Vagina (tissue), 2 donors: ENCODE measurements at regions not wholly inside any gene's neighbourhood (a gene's known extent, or its start where the extent isn't known, plus 50 kb on each side); places are given as distances from the start of the nearest gene placed in this dataset.

Experiments
- DNase-seq, 2 donors: peaks; one replicate each; pipeline ENCODE4 v3.0.0-alpha.2; 2017; ENCODE audit errors: extremely low spot score in 2 of 2
- H3K27ac ChIP-seq: fragments of 200-600 bp; sonication (generic); one replicate; pipeline ENCODE4 v1.5.1; 2019
- H3K27me3 ChIP-seq: fragments of 200-600 bp; sonication (generic); one replicate; pipeline ENCODE4 v1.5.1; 2019
- H3K36me3 ChIP-seq, 2 donors: fragments of 200-600 bp; sonication (generic); one replicate each; pipeline ENCODE4 v1.5.1; 2017 to 2019
- H3K4me1 ChIP-seq: fragments of 200-600 bp; sonication (generic); one replicate; pipeline ENCODE4 v1.5.1; 2019
- H3K4me3 ChIP-seq, 2 donors: fragments of 200-600 bp; sonication (generic); 1 replicate in 1 of 2; 2 replicates in 1 of 2; pipeline ENCODE4 v1.5.1; 2016 to 2019
- H3K9me3 ChIP-seq: fragments of 200-600 bp; sonication (generic); one replicate; pipeline ENCODE4 v1.5.1; 2019
- CTCF ChIP-seq, 3 experiments: fragments of 450-650 bp in 2 of 3; fragments of 200-600 bp in 1 of 3; sonication (generic) in 1 of 3; IDR thresholded peaks; one replicate each; pipeline ENCODE4 v1.5.1; 2017 to 2019; ENCODE audit warnings: antibody characterized with exemption in 3 of 3, mild to moderate bottlenecking in 2 of 3, moderate library complexity in 2 of 3
- POLR2A ChIP-seq, 2 donors: fragments of 450-650 bp; IDR thresholded peaks; one replicate each; pipeline ENCODE4 v1.6.1; 2017; ENCODE audit warnings: antibody characterized with exemption in 2 of 2, mild to moderate bottlenecking in 2 of 2, moderate library complexity in 2 of 2
- POLR2AphosphoS5 ChIP-seq, 2 donors: sonication (generic); formaldehyde crosslinking; IDR thresholded peaks; one replicate each; pipeline ENCODE4 v1.9.0; 2017; ENCODE audit warnings: antibody characterized with exemption in 2 of 2, mild to moderate bottlenecking in 2 of 2, low read depth in 1 of 2; ENCODE audit not compliant: insufficient read depth in 1 of 2
- intact Hi-C: fragments of 100-400 bp; cut with DNase I; formaldehyde crosslinking; loops from one replicate; pipeline ENCODE4 v1.15.1; 2023

GRCh38 chr5:125536095-125536494 is 789.7 kb upstream of the ZNF608 start:
- no peak for DNase-seq
- H3K9me3 ChIP-seq, result peaks cover 6% of the 10 kb centered on the region
- H3K4me1 ChIP-seq, result no peaks in the 10 kb centered on the region
- H3K4me3 ChIP-seq, result no peak overlapping the region
- no peak overlapping the region for H3K27ac ChIP-seq
- no peaks in the 10 kb centered on the region for H3K27me3 ChIP-seq
- no peak for TF ChIP-seq CTCF (IDR thresholded peaks at IDR 0.05)
- no peak for TF ChIP-seq POLR2A (IDR thresholded peaks at IDR 0.05)
- no peak for TF ChIP-seq POLR2AphosphoS5 (IDR thresholded peaks at IDR 0.05; ENCODE audit: insufficient read depth in 1 of 2, low read depth in 1 of 2)
- intact Hi-C loops, result no loop called here
- no peaks in the 10 kb centered on the region for H3K36me3 ChIP-seq

- no peak overlapping the region for H3K27ac ChIP-seq
Observed at GRCh38 chr5:125536582-125536981, 790.1 kb upstream of the ZNF608 start.

GRCh38 chr5:125537661-125538060 is 791.2 kb upstream of the ZNF608 start:
- Histone ChIP-seq H3K27ac (no peak overlapping the region), H3K36me3 (no peaks in the 10 kb centered on the region), H3K27me3 (no peaks in the 10 kb centered on the region), H3K9me3 (peaks cover 6% of the 10 kb centered on the region), H3K4me1 (no peaks in the 10 kb centered on the region), H3K4me3 (no peak overlapping the region)
- intact Hi-C loops, result no loop called here
- TF ChIP-seq POLR2AphosphoS5 (IDR thresholded peaks at IDR 0.05; ENCODE audit: insufficient read depth in 1 of 2, low read depth in 1 of 2), result no peak
- no peak for TF ChIP-seq CTCF (IDR thresholded peaks at IDR 0.05)
- no peak for TF ChIP-seq POLR2A (IDR thresholded peaks at IDR 0.05)
- no peak for DNase-seq

More at GRCh38 chr5:125536582-125536981, 790.1 kb upstream of the ZNF608 start:
- intact Hi-C loops, result no loop called here
- Histone ChIP-seq H3K4me1 (no peaks in the 10 kb centered on the region), H3K36me3 (no peaks in the 10 kb centered on the region), H3K27me3 (no peaks in the 10 kb centered on the region), H3K4me3 (no peak overlapping the region), H3K9me3 (peaks cover 6% of the 10 kb centered on the region)
- no peak for DNase-seq
- TF ChIP-seq POLR2A (IDR thresholded peaks at IDR 0.05) (no peak), POLR2AphosphoS5 (IDR thresholded peaks at IDR 0.05; ENCODE audit: insufficient read depth in 1 of 2, low read depth in 1 of 2) (no peak), CTCF (IDR thresholded peaks at IDR 0.05) (no peak)

GRCh38 chr5:125538469-125538868 is 792.0 kb upstream of the ZNF608 start:
- H3K4me3 ChIP-seq, result no peak overlapping the region
- intact Hi-C loops, result no loop called here
- H3K9me3 ChIP-seq, result peaks cover 6% of the 10 kb centered on the region
- no peaks in the 10 kb centered on the region for H3K4me1 ChIP-seq
- no peaks in the 10 kb centered on the region for H3K36me3 ChIP-seq
- H3K27ac ChIP-seq, result no peak overlapping the region
- H3K27me3 ChIP-seq, result no peaks in the 10 kb centered on the region
- TF ChIP-seq POLR2AphosphoS5 (IDR thresholded peaks at IDR 0.05; ENCODE audit: insufficient read depth in 1 of 2, low read depth in 1 of 2) (no peak), CTCF (IDR thresholded peaks at IDR 0.05) (no peak), POLR2A (IDR thresholded peaks at IDR 0.05) (no peak)
- no peak for DNase-seq

DNA sequence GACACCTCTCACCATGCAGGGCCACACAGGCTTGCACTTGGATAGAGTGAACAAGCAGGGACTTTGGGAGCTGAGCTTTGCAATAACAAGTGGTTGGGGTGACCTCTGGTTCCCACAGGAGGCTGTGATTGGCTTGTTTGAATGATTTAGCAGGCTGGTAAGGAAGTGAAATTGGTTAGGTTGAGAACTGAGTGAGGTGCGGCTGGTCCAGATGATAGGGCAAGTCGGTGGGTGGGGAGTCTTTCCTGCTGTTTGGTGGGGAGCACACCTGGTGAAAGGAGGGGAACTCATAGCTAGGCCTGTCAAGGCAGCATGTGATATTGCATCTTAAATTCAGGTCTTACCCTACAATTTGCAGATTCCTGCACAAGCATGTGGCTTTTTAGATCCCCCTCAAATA is 794.6 kb upstream of the ZNF608 start:
- Histone ChIP-seq H3K36me3 (no peaks in the 10 kb centered on the region), H3K4me3 (no peak overlapping the region), H3K9me3 (peaks cover 6% of the 10 kb centered on the region), H3K4me1 (no peaks in the 10 kb centered on the region), H3K27me3 (no peaks in the 10 kb centered on the region), H3K27ac (no peak overlapping the region)
- TF ChIP-seq POLR2A (IDR thresholded peaks at IDR 0.05) (no peak), POLR2AphosphoS5 (IDR thresholded peaks at IDR 0.05; ENCODE audit: insufficient read depth in 1 of 2, low read depth in 1 of 2) (no peak)
- intact Hi-C loops, result no loop called here
- no peak for DNase-seq
